ENCODE measurements at regions not wholly inside any gene's neighbourhood (a gene's known extent, or its start where the extent isn't known, plus 50 kb on each side); places are given as distances from the start of the nearest gene placed in this dataset.

GRCh38 chr20:56922497-56922896 is 293.4 kb downstream of the TFAP2C start:
- TF ChIP-seq CTCF (IDR thresholded peaks at IDR 0.05; ENCODE audit: poor library complexity) (no peak), EZH2 (IDR thresholded peaks at IDR 0.05; ENCODE audit: borderline replicate concordance) (no peak)
